Lower lobe of right lung (tissue), 2 donors: ENCODE measurements at regions not wholly inside any gene's neighbourhood (a gene's known extent, or its start where the extent isn't known, plus 50 kb on each side); places are given as distances from the start of the nearest gene placed in this dataset.

Source experiments
- ATAC-seq, 2 donors: fragments of 200-7000 bp; cut with Tn5 transposase; one replicate each; pipeline ENCODE4 v1.9.1; 2020 to 2022; ENCODE audit warnings: mild to moderate bottlenecking in 2 of 2, moderate library complexity in 2 of 2
- DNase-seq: peaks from one replicate; pipeline ENCODE4 v3.0.0-alpha.2; 2020
- H3K27ac ChIP-seq: fragments of 200-600 bp; one replicate; pipeline ENCODE4 v1.8.0; 2022
- H3K27me3 ChIP-seq: fragments of 200-600 bp; one replicate; pipeline ENCODE4 v1.8.0; 2022; ENCODE audit warnings: low read depth
- H3K36me3 ChIP-seq: fragments of 200-600 bp; one replicate; pipeline ENCODE4 v1.8.0; 2022; ENCODE audit warnings: mild to moderate bottlenecking
- H3K4me1 ChIP-seq: fragments of 200-600 bp; one replicate; pipeline ENCODE4 v1.8.0; 2022
- H3K4me3 ChIP-seq: fragments of 200-600 bp; one replicate; pipeline ENCODE4 v1.8.0; 2022; ENCODE audit warnings: mild to moderate bottlenecking
- H3K9me3 ChIP-seq: fragments of 200-600 bp; one replicate; pipeline ENCODE4 v1.8.0; 2022
- intact Hi-C: fragments of 100-400 bp; cut with DNase I; formaldehyde crosslinking; loops from one replicate; pipeline ENCODE4 v1.11.0; 2022
- TF ChIP-seq, protein P1 (sequence below): fragments of 200-600 bp; IDR thresholded peaks from one replicate; pipeline ENCODE4 v1.8.0; 2022; ENCODE audit warnings: antibody characterized with exemption, mild to moderate bottlenecking
- donor health status: DM: no; HTN: yes; CAD: no; lungs with severe emphysema.

DNA sequence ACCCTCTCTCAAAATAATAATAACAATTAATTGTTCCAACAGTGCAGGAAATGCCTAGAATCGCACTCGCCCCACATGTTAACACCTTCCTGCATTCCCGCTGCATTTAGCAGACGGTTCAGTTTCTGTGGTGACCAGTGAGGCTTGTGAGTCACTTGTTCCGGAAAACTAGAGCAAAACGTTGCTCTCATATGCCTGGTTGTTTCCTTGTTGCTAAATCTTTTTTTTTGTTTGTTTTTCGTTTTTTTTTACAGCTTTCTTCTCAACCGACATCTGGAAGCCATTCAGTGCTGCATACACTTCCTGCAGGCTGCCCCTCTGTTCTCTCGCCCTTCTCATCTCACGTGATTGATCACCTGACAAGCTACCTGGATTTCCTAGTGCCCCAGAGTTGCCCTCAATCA is 56.9 kb upstream of the TMPRSS2 start:
- intact Hi-C loops, result no loop called here
- Histone ChIP-seq H3K36me3 (no peaks in the 10 kb centered on the region), H3K27me3 (peaks cover 5% of the 10 kb centered on the region), H3K27ac (peak overlapping the region; percentile 48), H3K4me3 (no peak overlapping the region), H3K4me1 (peaks cover 4% of the 10 kb centered on the region), H3K9me3 (no peaks in the 10 kb centered on the region)
- ATAC-seq (peak; percentile 66 to 75), DNase-seq (no peak)
- TF ChIP-seq, protein P1, sequence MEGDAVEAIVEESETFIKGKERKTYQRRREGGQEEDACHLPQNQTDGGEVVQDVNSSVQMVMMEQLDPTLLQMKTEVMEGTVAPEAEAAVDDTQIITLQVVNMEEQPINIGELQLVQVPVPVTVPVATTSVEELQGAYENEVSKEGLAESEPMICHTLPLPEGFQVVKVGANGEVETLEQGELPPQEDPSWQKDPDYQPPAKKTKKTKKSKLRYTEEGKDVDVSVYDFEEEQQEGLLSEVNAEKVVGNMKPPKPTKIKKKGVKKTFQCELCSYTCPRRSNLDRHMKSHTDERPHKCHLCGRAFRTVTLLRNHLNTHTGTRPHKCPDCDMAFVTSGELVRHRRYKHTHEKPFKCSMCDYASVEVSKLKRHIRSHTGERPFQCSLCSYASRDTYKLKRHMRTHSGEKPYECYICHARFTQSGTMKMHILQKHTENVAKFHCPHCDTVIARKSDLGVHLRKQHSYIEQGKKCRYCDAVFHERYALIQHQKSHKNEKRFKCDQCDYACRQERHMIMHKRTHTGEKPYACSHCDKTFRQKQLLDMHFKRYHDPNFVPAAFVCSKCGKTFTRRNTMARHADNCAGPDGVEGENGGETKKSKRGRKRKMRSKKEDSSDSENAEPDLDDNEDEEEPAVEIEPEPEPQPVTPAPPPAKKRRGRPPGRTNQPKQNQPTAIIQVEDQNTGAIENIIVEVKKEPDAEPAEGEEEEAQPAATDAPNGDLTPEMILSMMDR, result no peak

- TF ChIP-seq, protein P1, result no peak
- no peaks in the 10 kb centered on the region for H3K9me3 ChIP-seq
- no peak overlapping the region for H3K27ac ChIP-seq
- no peak overlapping the region for H3K4me3 ChIP-seq
- peaks cover 4% of the 10 kb centered on the region for H3K4me1 ChIP-seq
- DNase-seq, result peak; percentile 64
- intact Hi-C loops, result no loop called here
- H3K36me3 ChIP-seq, result no peaks in the 10 kb centered on the region
- peaks cover 5% of the 10 kb centered on the region for H3K27me3 ChIP-seq
- peak; percentile 76 to 82 for ATAC-seq
Measured at GRCh38 chr21:41562101-41563000, 54.4 kb upstream of the TMPRSS2 start.

DNA sequence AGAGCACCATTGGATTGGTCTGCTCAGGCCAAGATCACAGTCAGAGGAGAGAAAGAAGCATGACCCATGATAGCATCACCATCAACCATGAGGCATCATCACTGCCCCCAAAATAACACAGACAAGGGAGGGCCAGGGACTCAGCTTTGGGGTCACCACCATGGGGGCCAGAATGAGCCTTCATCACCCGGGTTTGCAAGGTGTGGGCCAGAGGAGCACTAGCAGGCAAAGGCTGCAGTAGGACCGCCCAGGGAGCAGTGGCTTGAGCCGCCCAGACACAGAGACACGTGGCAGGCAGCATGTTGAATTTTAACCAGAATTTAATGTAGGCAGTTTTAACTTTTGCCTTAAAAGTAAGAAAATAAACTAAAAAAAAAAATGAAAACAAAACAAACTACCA is 53.7 kb upstream of the TMPRSS2 start:
- peaks cover 4% of the 10 kb centered on the region for H3K4me1 ChIP-seq
- no peak overlapping the region for H3K4me3 ChIP-seq
- DNase-seq (no peak), ATAC-seq (no peak)
- no peaks in the 10 kb centered on the region for H3K36me3 ChIP-seq
- H3K27ac ChIP-seq, result no peak overlapping the region
- intact Hi-C loops, result no loop called here
- TF ChIP-seq, protein P1, result no peak
- peaks cover 5% of the 10 kb centered on the region for H3K27me3 ChIP-seq
- H3K9me3 ChIP-seq, result no peaks in the 10 kb centered on the region

DNA sequence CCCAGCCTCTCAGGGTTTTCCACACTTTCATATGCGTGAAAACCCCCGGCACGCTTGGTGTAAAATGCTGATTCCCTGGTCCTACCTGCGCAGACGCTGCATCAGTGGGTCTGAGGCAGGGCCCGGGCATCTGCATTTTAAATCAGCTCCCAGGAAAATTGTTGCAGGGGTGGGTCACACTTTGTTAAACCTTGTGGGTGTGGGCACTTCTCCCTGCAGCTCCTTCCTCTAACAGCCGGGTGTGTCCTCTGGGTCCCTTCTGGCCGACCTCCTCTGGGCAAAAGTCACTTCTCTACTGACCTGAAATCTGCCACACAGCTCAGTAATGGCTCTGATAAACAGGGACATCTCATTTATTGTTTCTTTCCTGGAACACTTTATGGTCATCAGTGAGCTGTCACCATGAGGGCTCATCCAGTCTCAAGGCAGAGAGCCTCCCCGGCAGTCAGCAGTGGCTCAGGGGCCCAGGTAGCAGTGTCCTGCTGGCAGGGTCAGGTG is 52.8 kb upstream of the TMPRSS2 start:
- Histone ChIP-seq H3K27ac (no peak overlapping the region), H3K4me1 (peaks cover 4% of the 10 kb centered on the region), H3K36me3 (no peaks in the 10 kb centered on the region), H3K27me3 (peaks cover 5% of the 10 kb centered on the region), H3K4me3 (no peak overlapping the region), H3K9me3 (no peaks in the 10 kb centered on the region)
- ATAC-seq, result no peak
- DNase-seq, result no peak
- TF ChIP-seq, protein P1, result no peak
- intact Hi-C loops, result no loop called here

DNA sequence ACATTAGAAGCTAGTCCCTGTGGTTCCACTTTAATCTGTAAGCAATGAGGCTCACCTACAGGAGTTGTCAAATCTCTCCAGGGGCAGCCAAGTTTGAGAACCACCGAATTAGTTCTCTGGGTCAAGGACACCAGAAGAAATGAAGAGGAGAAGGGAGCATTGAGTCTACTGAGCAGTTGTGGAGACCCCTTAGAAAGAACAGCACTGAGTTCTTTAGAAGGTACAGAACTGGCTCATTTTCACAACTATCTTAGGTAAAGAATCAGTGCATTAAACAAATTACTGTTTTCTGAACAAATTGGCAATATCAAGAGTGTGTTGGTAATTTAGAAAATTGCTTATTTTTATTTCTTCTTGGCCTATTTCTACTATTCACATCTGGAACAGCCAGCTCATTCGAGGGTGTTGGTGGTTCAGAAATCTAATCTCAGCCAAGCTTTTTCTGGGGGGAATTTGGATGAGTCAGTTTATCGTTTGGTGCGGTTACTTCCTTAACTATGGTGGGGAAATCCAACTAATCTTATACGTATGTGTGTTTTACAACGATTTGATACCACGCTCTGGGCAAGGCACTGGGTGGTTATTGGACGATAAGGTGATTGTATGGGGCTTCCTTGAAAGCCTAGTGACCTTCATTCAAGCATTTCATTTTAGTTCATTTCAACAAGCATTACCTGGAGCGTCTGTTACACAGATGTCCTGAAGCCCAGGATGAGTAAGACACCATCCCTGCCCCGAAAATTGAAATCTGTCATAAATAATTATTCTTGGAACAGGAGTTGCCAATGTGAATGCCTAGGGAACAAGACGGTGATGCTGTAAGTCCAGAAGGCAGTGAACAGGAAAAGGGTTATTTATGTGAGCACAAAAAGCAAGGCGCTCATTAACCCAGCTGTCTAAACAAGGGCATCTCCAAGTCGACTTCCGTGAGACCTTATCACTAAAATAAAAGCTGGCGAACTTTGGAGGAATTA is 52.0 kb upstream of the TMPRSS2 start:
- Histone ChIP-seq H3K4me1 (peaks cover 4% of the 10 kb centered on the region), H3K36me3 (no peaks in the 10 kb centered on the region), H3K27ac (no peak overlapping the region), H3K9me3 (no peaks in the 10 kb centered on the region), H3K27me3 (peaks cover 5% of the 10 kb centered on the region), H3K4me3 (no peak overlapping the region)
- TF ChIP-seq, protein P1, result no peak
- intact Hi-C loops, result no loop called here
- ATAC-seq (no peak), DNase-seq (no peak)
